Panc1 (cell line): ENCODE measurements at regions not wholly inside any gene's neighbourhood (a gene's known extent, or its start where the extent isn't known, plus 50 kb on each side); places are given as distances from the start of the nearest gene placed in this dataset.

Source experiments
- ATAC-seq: fragments of 200-7000 bp; cut with Tn5 transposase; 2 replicates; pipeline ENCODE4 v1.9.1; 2020; ENCODE audit warnings: mild to moderate bottlenecking, moderate library complexity
- BruUV-seq: library from RNA; stranded (reverse); fragments of 400-500 nt; replicated peaks from 2 replicates; lab custom pipeline; 2021; lab: Mats Ljungman, UMichigan
- CTCF ChIA-PET: fragments of 300-600 bp; sonication (Branson Sonifier 250); formaldehyde crosslinking; loops from one replicate; lab custom pipeline; 2022; ENCODE audit warnings: antibody characterized with exemption; lab: Charles Lee
- POLR2A ChIA-PET: fragments of 300-600 bp; sonication (Branson Sonifier 250); formaldehyde crosslinking; loops from one replicate; lab custom pipeline; 2022; ENCODE audit warnings: antibody characterized with exemption; lab: Charles Lee
- DNase-seq: peaks from one replicate; pipeline ENCODE4 v3.0.0-alpha.2; 2010; ENCODE audit warnings: low read depth, low spot score
- H3K27ac ChIP-seq: 2 replicates; pipeline ENCODE4 v1.5.1; 2011; ENCODE audit warnings: mild to moderate bottlenecking, low read length, inconsistent platforms
- H3K27me3 ChIP-seq: fragments of 200-500 bp; sonication (Bioruptor generic); 2 replicates; pipeline ENCODE4 v1.6.0; 2014; ENCODE audit warnings: low read length, inconsistent platforms; ENCODE audit not compliant: control insufficient read depth, insufficient read depth
- H3K36me3 ChIP-seq: fragments of 200-500 bp; sonication (Bioruptor generic); 2 replicates; pipeline ENCODE4 v1.5.1; 2014; ENCODE audit warnings: inconsistent platforms, mild to moderate bottlenecking, low read length, moderate library complexity; ENCODE audit not compliant: control insufficient read depth, insufficient read depth
- H3K4me1 ChIP-seq: 2 replicates; pipeline ENCODE4 v1.5.1; 2011; ENCODE audit warnings: inconsistent platforms, mild to moderate bottlenecking, low read length, moderate library complexity; ENCODE audit not compliant: control insufficient read depth, insufficient read depth
- H3K4me3 ChIP-seq, 2 experiments: 2 replicates each; pipeline ENCODE4 v1.5.1; 2011 to 2012; ENCODE audit warnings: low read depth in 2 of 2, low read length in 2 of 2, mild to moderate bottlenecking in 2 of 2, inconsistent platforms in 1 of 2, moderate library complexity in 1 of 2
- H3K9me3 ChIP-seq: fragments of 200-500 bp; sonication (Bioruptor generic); 2 replicates; pipeline ENCODE4 v1.5.1; 2014; ENCODE audit warnings: low read depth, mild to moderate bottlenecking, inconsistent platforms, low read length, moderate library complexity; ENCODE audit not compliant: control insufficient read depth, insufficient read depth
- POLR2AphosphoS5 ChIP-seq: IDR thresholded peaks from 2 replicates; pipeline ENCODE4 v1.6.1; 2012; ENCODE audit warnings: mild to moderate bottlenecking, low read depth, low read length, moderate library complexity
- SIN3A ChIP-seq: IDR thresholded peaks from 2 replicates; pipeline ENCODE4 v1.6.1; 2012; ENCODE audit warnings: low read depth, mild to moderate bottlenecking, low read length, moderate library complexity, borderline replicate concordance; ENCODE audit not compliant: insufficient read depth
- TCF7L2 ChIP-seq: IDR thresholded peaks from 2 replicates; pipeline ENCODE4 v1.6.1; 2011; ENCODE audit warnings: mild to moderate bottlenecking, low read depth, low read length, inconsistent platforms
- in situ Hi-C: cut with HindIII; loops from 2 replicates; pipeline ENCODE4 v1.10.0; 2016; ENCODE audit warnings: low sequenced_read_pairs, low pct_unique_long_range_greater_than_20kb
- intact Hi-C: fragments of 100-400 bp; cut with micrococcal nuclease; formaldehyde crosslinking; loops from one replicate; pipeline ENCODE4 v1.10.0; 2022; ENCODE audit not compliant: unreplicated experiment
- TF ChIP-seq, protein P1 (sequence below): fragments of 450-650 bp; IDR thresholded peaks from 2 replicates; pipeline ENCODE4 v1.5.1; 2017; ENCODE audit warnings: mild to moderate bottlenecking
- TF ChIP-seq, protein P2 (sequence below), 2 experiments: IDR thresholded peaks; 2 replicates each; pipeline ENCODE4 v1.6.1; 2011 to 2012; ENCODE audit warnings: low read depth in 2 of 2, control low read depth in 1 of 2, low read length in 1 of 2, mild to moderate bottlenecking in 1 of 2, moderate library complexity in 1 of 2; ENCODE audit not compliant: insufficient read depth in 1 of 2

DNA sequence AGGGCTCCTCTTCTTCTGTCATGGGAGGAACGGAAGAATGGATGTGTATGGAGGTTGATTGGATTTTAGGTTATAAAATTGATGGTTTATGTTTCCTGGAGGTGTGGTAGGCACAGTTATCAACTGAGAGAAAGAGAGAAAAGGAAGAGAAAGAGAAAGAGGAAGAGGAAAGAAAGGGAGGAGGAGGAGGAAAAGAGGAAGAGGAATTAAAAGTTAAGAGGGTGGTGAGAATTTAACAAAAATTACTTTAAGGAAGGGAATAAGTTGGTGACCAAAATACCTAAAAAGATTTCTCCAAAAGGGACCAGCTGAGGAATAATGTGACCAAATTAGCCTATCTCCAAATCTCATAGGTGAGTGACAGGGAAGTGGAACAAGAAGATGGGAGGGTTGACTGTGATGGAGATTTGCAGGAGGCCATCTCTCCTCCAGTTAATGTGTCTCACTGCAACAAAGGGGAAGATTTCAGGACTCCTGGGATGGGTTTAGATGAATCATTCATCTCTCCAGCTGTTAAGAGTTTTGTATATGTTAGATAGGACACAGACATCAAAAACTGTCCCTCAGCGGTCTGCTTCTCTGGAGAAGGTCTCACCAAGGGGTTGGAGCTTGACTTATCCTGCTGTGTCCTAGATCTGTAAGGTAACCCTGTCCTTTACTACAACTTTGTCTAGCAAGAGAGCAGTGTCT lies 76.0 kb upstream of the TMC1 start:
- TF ChIP-seq TCF7L2: no peak
- TF ChIP-seq, protein P1, sequence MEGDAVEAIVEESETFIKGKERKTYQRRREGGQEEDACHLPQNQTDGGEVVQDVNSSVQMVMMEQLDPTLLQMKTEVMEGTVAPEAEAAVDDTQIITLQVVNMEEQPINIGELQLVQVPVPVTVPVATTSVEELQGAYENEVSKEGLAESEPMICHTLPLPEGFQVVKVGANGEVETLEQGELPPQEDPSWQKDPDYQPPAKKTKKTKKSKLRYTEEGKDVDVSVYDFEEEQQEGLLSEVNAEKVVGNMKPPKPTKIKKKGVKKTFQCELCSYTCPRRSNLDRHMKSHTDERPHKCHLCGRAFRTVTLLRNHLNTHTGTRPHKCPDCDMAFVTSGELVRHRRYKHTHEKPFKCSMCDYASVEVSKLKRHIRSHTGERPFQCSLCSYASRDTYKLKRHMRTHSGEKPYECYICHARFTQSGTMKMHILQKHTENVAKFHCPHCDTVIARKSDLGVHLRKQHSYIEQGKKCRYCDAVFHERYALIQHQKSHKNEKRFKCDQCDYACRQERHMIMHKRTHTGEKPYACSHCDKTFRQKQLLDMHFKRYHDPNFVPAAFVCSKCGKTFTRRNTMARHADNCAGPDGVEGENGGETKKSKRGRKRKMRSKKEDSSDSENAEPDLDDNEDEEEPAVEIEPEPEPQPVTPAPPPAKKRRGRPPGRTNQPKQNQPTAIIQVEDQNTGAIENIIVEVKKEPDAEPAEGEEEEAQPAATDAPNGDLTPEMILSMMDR: no peak
- TF ChIP-seq, protein P2, sequence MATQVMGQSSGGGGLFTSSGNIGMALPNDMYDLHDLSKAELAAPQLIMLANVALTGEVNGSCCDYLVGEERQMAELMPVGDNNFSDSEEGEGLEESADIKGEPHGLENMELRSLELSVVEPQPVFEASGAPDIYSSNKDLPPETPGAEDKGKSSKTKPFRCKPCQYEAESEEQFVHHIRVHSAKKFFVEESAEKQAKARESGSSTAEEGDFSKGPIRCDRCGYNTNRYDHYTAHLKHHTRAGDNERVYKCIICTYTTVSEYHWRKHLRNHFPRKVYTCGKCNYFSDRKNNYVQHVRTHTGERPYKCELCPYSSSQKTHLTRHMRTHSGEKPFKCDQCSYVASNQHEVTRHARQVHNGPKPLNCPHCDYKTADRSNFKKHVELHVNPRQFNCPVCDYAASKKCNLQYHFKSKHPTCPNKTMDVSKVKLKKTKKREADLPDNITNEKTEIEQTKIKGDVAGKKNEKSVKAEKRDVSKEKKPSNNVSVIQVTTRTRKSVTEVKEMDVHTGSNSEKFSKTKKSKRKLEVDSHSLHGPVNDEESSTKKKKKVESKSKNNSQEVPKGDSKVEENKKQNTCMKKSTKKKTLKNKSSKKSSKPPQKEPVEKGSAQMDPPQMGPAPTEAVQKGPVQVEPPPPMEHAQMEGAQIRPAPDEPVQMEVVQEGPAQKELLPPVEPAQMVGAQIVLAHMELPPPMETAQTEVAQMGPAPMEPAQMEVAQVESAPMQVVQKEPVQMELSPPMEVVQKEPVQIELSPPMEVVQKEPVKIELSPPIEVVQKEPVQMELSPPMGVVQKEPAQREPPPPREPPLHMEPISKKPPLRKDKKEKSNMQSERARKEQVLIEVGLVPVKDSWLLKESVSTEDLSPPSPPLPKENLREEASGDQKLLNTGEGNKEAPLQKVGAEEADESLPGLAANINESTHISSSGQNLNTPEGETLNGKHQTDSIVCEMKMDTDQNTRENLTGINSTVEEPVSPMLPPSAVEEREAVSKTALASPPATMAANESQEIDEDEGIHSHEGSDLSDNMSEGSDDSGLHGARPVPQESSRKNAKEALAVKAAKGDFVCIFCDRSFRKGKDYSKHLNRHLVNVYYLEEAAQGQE (IDR thresholded peaks at IDR 0.05; ENCODE audit: insufficient read depth in 1 of 2, low read depth in 2 of 2, low read length in 1 of 2): no peak
- no peak for TF ChIP-seq POLR2AphosphoS5
- no peak for TF ChIP-seq SIN3A
- Histone ChIP-seq H3K27me3 (no peaks in the 10 kb centered on the region), H3K36me3 (no peaks in the 10 kb centered on the region), H3K27ac (0 out of 2 replicates have a peak overlapping the region, but pooled peaks have one; percentile 41), H3K4me1 (peaks cover 2% of the 10 kb centered on the region; the same call in 1 of the 2 replicates), H3K9me3 (no peaks in the 10 kb centered on the region), H3K4me3 (no peak overlapping the region)
- BruUV-seq: no TSS peak
- no peak for DNase-seq
- intact Hi-C loops: no loop called here
- in situ Hi-C loops: no loop called here
- CTCF ChIA-PET: no interaction called here
- no peak for ATAC-seq
- POLR2A ChIA-PET: no interaction called here

DNA sequence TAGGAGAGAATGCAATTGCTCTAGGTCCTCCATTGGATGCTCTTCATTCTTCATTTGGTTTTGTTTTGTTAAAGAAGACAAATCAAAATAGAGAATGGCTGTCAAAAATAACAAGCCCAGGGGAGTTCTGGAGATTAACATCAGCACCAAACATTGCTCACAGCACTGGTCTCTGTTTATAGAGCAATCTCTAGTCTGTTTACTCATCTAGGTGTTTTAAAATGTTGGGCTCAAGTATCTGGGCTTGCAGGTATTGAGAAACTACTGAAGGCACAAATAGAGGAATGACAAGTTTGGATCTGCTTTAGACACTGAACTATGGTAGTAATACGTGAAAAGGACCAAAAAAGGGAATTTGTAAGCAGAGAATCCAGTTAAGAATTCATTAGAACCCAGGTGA lies 77.0 kb upstream of the TMC1 start:
- ChIA-PET POLR2A (no interaction called here), CTCF (no interaction called here)
- H3K4me3 ChIP-seq: no peak overlapping the region
- no peaks in the 10 kb centered on the region for H3K36me3 ChIP-seq
- peaks cover 2% of the 10 kb centered on the region; the same call in 1 of the 2 replicates for H3K4me1 ChIP-seq
- H3K27me3 ChIP-seq: no peaks in the 10 kb centered on the region
- TF ChIP-seq POLR2AphosphoS5: no peak
- TF ChIP-seq, protein P2 (IDR thresholded peaks at IDR 0.05; ENCODE audit: insufficient read depth in 1 of 2, low read depth in 2 of 2, low read length in 1 of 2): no peak
- in situ Hi-C loops (no loop called here), intact Hi-C loops (no loop called here)
- H3K9me3 ChIP-seq: no peaks in the 10 kb centered on the region
- no TSS peak for BruUV-seq
- ATAC-seq: no peak
- H3K27ac ChIP-seq: peak overlapping the region; percentile 53; the same call in 1 of the 2 replicates
- no peak for DNase-seq
